HepG2 (cell line): ENCODE measurements at regions not wholly inside any gene's neighbourhood (a gene's known extent, or its start where the extent isn't known, plus 50 kb on each side); places are given as distances from the start of the nearest gene placed in this dataset.

ENCODE experiments used
- ATAC-seq: fragments of 200-7000 bp; cut with Tn5 transposase; 3 replicates; pipeline ENCODE4 v1.9.1; 2020; ENCODE audit warnings: mild to moderate bottlenecking, moderate library complexity
- BruUV-seq: library from RNA; stranded (reverse); fragments of 400-500 nt; replicated peaks from 2 replicates; lab custom pipeline; 2021; lab: Mats Ljungman, UMichigan
- CTCF ChIA-PET: fragments of 300-600 bp; formaldehyde crosslinking; extraction: SDS; loops from one replicate; lab custom pipeline; 2021; ENCODE audit warnings: low total read pairs, inconsistent platforms, low intra/inter-chr PET ratio; lab: Yijun Ruan, JAX
- POLR2A ChIA-PET: fragments of 350-600 bp; sonication (Branson Sonifier 250); formaldehyde crosslinking; loops from one replicate; lab custom pipeline; 2020; ENCODE audit warnings: antibody characterized with exemption, inconsistent platforms; lab: Yijun Ruan, JAX
- DNase-seq: peaks from one replicate; pipeline ENCODE4 v3.0.0-alpha.2; 2015; ENCODE audit warnings: low spot score
- FAIRE-seq: peaks from 3 replicates; lab custom pipeline; 2011; peaks lifted over from hg19 to GRCh38; lab: Jason Lieb, UNC
- H2AFZ ChIP-seq: one replicate; pipeline ENCODE4 v1.6.1; 2011; ENCODE audit warnings: low read length, inconsistent platforms
- H3K27ac ChIP-seq: fragments of 300-600 bp; 3 replicates; pipeline ENCODE4 v1.8.0; 2011; ENCODE audit warnings: mixed run types, mild to moderate bottlenecking, mixed read lengths, low read length, inconsistent platforms; ENCODE audit not compliant: insufficient read depth; ENCODE audit errors: extremely low read length
- H3K27me3 ChIP-seq, 2 experiments: fragments of 200-600 bp in 1 of 2; 2 replicates in 1 of 2; 3 replicates in 1 of 2; pipeline versions ENCODE4 v1.6.0 to v1.8.0; 2011; ENCODE audit warnings: low read length in 2 of 2, mild to moderate bottlenecking in 2 of 2, moderate library complexity in 2 of 2, inconsistent platforms in 1 of 2; ENCODE audit not compliant: insufficient read depth in 2 of 2, control insufficient read depth in 1 of 2
- H3K36me3 ChIP-seq, 2 experiments: fragments of 200-600 bp in 1 of 2; replicated peaks in 1 of 2; 2 replicates in 1 of 2; 3 replicates in 1 of 2; pipeline versions ENCODE4 v1.5.1 to v1.8.0; 2011; ENCODE audit warnings: low read length in 2 of 2, inconsistent platforms in 1 of 2; ENCODE audit not compliant: insufficient read depth in 2 of 2, control insufficient read depth in 1 of 2
- H3K4me1 ChIP-seq: 2 replicates; pipeline ENCODE4 v1.5.1; 2012; ENCODE audit warnings: low read length, inconsistent platforms; ENCODE audit not compliant: insufficient read depth
- H3K4me2 ChIP-seq: 2 replicates; pipeline ENCODE4 v1.6.0; 2011; ENCODE audit warnings: low read depth, low read length, inconsistent platforms
- H3K4me3 ChIP-seq, 3 experiments: fragments of 200-600 bp in 1 of 3; sonication (generic), shearing (Covaris generic) in 1 of 3; replicated peaks in 1 of 3; 2 replicates each; pipeline ENCODE4 v1.5.1; 2011 to 2016; ENCODE audit warnings: low read length in 3 of 3, inconsistent platforms in 2 of 3, low read depth in 2 of 3, mild to moderate bottlenecking in 2 of 3, control low read depth in 1 of 3, mixed read lengths in 1 of 3; ENCODE audit not compliant: insufficient read depth in 1 of 3
- H3K79me2 ChIP-seq: one replicate; pipeline ENCODE4 v1.6.1; 2011; ENCODE audit warnings: low read length, inconsistent platforms; ENCODE audit not compliant: insufficient read depth
- H3K9ac ChIP-seq: 2 replicates; pipeline ENCODE4 v1.6.0; 2011; ENCODE audit warnings: mild to moderate bottlenecking, low read depth, low read length, inconsistent platforms; ENCODE audit not compliant: insufficient read depth
- H3K9me3 ChIP-seq: 2 replicates; pipeline ENCODE4 v1.5.1; 2012; ENCODE audit warnings: mild to moderate bottlenecking, low read length
- H4K20me1 ChIP-seq: 2 replicates; pipeline ENCODE4 v1.6.0; 2011; ENCODE audit warnings: inconsistent platforms, mild to moderate bottlenecking, low read length, moderate library complexity; ENCODE audit not compliant: insufficient read depth
- HOXA7 ChIP-seq: sonication (generic); formaldehyde crosslinking; IDR thresholded peaks from 2 replicates; pipeline ENCODE4 v1.8.1; 2022; ENCODE audit warnings: mild to moderate bottlenecking, missing genetic modification reagents, moderate library complexity
- NCOA2 ChIP-seq: sonication (generic); formaldehyde crosslinking; IDR thresholded peaks from 2 replicates; pipeline ENCODE4 v1.8.0; 2022; ENCODE audit warnings: inconsistent platforms
- ZFP41 ChIP-seq: sonication (generic); formaldehyde crosslinking; IDR thresholded peaks from 2 replicates; pipeline ENCODE4 v1.4.0; 2020; ENCODE audit warnings: mild to moderate bottlenecking, missing genetic modification reagents, borderline replicate concordance
- ZNF335 ChIP-seq: sonication (generic); formaldehyde crosslinking; IDR thresholded peaks from 2 replicates; pipeline ENCODE4 v1.4.0; 2020; ENCODE audit warnings: missing genetic modification reagents
- ZNF343 ChIP-seq: sonication (generic); formaldehyde crosslinking; IDR thresholded peaks from 2 replicates; pipeline ENCODE4 v1.4.0; 2020; ENCODE audit warnings: mild to moderate bottlenecking, missing genetic modification reagents
- WGBS: methylation state at CpG from one replicate; pipeline ENCODE4 v1.1.6; 2017; ENCODE audit warnings: low lambda C conversion rate; 5-methylcytosine and 5-hydroxymethylcytosine counted together
- in situ Hi-C: cut with HindIII; loops from 2 replicates; pipeline ENCODE4 v1.10.0; 2017; ENCODE audit warnings: low pct_unique_long_range_greater_than_20kb; ENCODE audit not compliant: extremely low pct_ligation_motif_present
- intact Hi-C: fragments of 100-400 bp; cut with micrococcal nuclease; formaldehyde crosslinking; loops from one replicate; pipeline ENCODE4 v1.10.0; 2022; ENCODE audit not compliant: unreplicated experiment
- TF ChIP-seq, protein P1 (sequence below): sonication (generic); formaldehyde crosslinking; IDR thresholded peaks from 2 replicates; pipeline ENCODE4 v1.5.1; 2020; ENCODE audit warnings: missing genetic modification reagents, mild to moderate bottlenecking, borderline replicate concordance
- TF ChIP-seq, protein P2 (sequence below): sonication (generic); formaldehyde crosslinking; IDR thresholded peaks from 2 replicates; pipeline ENCODE4 v1.5.1; 2020; ENCODE audit warnings: missing genetic modification reagents, mild to moderate bottlenecking, borderline replicate concordance

DNA sequence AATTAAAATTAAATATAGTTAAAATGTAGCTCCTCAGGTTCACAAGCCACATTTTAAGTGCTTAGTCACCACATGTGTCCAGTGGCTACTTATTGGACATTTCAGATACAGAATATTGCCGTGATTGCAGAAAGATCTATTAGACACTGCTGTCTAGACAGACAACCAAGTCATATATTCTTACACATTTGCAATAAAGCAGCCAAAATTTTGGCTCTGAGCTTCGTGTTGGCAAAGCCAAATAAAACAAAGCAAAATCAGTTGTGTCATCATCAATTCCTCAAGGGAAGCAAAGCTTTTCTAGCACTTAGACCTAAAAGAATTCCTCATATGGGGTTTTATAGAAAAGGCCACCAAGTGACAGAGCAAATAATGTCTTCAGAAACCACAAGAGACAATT lies 193.1 kb upstream of the LPP start:
- Histone ChIP-seq H3K36me3 (no peaks in the 10 kb centered on the region), H3K27me3 (no peaks in the 10 kb centered on the region), H3K79me2 (no peaks in the 10 kb centered on the region), H3K4me3 (no peak overlapping the region), H3K9me3 (no peaks in the 10 kb centered on the region), H3K4me1 (peaks cover 55% of the 10 kb centered on the region), H4K20me1 (no peaks in the 10 kb centered on the region), H3K27ac (no peak overlapping the region), H3K4me2 (no peak overlapping the region), H3K9ac (no peak overlapping the region), H2AFZ (no peak overlapping the region)
- intact Hi-C loops (no loop called here), in situ Hi-C loops (no loop called here)
- ATAC-seq, result no peak
- FAIRE-seq, result no peak
- POLR2A ChIA-PET, result no interaction called here
- DNase-seq, result no peak
- TF ChIP-seq ZNF343 (CRISPR knock-in tag), result no peak
- TF ChIP-seq ZNF335 (CRISPR knock-in tag), result no peak
- TF ChIP-seq, protein P1, sequence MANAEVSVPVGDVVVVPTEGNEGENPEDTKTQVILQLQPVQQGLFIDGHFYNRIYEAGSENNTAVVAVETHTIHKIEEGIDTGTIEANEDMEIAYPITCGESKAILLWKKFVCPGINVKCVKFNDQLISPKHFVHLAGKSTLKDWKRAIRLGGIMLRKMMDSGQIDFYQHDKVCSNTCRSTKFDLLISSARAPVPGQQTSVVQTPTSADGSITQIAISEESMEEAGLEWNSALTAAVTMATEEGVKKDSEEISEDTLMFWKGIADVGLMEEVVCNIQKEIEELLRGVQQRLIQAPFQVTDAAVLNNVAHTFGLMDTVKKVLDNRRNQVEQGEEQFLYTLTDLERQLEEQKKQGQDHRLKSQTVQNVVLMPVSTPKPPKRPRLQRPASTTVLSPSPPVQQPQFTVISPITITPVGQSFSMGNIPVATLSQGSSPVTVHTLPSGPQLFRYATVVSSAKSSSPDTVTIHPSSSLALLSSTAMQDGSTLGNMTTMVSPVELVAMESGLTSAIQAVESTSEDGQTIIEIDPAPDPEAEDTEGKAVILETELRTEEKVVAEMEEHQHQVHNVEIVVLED (CRISPR knock-in tag), result no peak
- no peak for TF ChIP-seq HOXA7 (CRISPR knock-in tag)
- TF ChIP-seq, all 625 proteins: peak for 0
- BruUV-seq, result no TSS peak
- CTCF ChIA-PET, result no interaction called here
- 63% methylated on average over 2 of the region's 2 CpGs for WGBS

DNA sequence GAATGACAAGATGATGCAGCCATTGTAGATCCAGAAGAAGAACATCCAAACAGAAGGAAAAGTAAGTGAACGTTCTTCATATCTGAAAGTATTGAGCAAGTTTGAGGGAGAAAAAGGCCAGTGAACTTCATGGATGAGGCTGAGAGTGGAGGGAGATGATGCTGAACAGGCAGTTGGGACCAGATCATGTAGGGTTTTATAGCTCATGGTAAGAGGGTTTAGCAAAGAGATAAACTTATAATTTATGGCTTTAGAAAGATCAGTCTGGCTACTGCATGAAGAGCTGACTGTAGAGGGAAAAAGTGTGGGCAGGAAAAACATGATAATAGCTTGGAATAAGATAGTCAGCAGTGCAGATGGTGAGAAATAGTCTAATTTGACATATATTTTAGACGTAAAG lies 192.6 kb upstream of the LPP start:
- H3K36me3 ChIP-seq, result no peaks in the 10 kb centered on the region
- H3K9me3 ChIP-seq, result no peaks in the 10 kb centered on the region
- no peak overlapping the region for H3K4me2 ChIP-seq
- intact Hi-C loops, result no loop called here
- TF ChIP-seq ZFP41 (CRISPR knock-in tag) (no peak), NCOA2 (CRISPR knock-in tag) (no peak)
- TF ChIP-seq, protein P2, sequence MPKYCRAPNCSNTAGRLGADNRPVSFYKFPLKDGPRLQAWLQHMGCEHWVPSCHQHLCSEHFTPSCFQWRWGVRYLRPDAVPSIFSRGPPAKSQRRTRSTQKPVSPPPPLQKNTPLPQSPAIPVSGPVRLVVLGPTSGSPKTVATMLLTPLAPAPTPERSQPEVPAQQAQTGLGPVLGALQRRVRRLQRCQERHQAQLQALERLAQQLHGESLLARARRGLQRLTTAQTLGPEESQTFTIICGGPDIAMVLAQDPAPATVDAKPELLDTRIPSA (CRISPR knock-in tag), result no peak
- 94% methylated on average over 2 of the region's 2 CpGs for WGBS
- H3K27ac ChIP-seq, result no peak overlapping the region
- no TSS peak for BruUV-seq
- H3K79me2 ChIP-seq, result no peaks in the 10 kb centered on the region
- FAIRE-seq (no peak), ATAC-seq (no peak), DNase-seq (no peak)
- in situ Hi-C loops, result no loop called here
- H3K9ac ChIP-seq, result no peak overlapping the region
- no peak overlapping the region for H2AFZ ChIP-seq
- CTCF ChIA-PET, result no interaction called here
- no peaks in the 10 kb centered on the region for H4K20me1 ChIP-seq
- POLR2A ChIA-PET, result no interaction called here
- H3K4me3 ChIP-seq, result no peak overlapping the region
- H3K27me3 ChIP-seq, result no peaks in the 10 kb centered on the region
- H3K4me1 ChIP-seq, result peaks cover 49% of the 10 kb centered on the region
